HS-27A (cell line): ENCODE measurements at regions not wholly inside any gene's neighbourhood (a gene's known extent, or its start where the extent isn't known, plus 50 kb on each side); places are given as distances from the start of the nearest gene placed in this dataset.
"Not testable (repeated sequence)": the region's sequence is repeated elsewhere in the genome, so short reads cannot be mapped to it uniquely, and the experiment has no call there.

ENCODE experiments used
- DNase-seq: peaks from one replicate; pipeline ENCODE4 v3.0.0-alpha.2; 2012; ENCODE audit warnings: low read depth, missing footprints

DNA sequence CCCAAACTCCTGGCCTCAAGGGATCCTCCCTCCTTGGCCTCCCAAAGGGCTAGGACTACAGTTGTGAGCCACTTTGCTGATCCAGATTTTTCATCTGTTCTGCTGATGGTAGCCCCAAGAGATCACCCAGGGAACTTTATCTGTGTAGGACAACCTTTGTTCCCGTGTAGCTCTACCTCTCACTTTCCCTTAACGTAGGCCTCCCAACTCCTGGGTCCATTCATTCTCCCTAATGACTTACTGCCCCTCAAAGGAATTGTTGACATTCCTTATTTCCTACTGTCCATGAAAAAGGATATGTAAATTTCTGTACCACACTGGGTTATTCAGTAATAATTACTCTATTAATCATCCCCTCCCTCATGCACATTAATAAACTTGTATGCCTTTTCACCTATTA lies 51.0 kb upstream of the PHF24 start:
- no peak for DNase-seq

DNA sequence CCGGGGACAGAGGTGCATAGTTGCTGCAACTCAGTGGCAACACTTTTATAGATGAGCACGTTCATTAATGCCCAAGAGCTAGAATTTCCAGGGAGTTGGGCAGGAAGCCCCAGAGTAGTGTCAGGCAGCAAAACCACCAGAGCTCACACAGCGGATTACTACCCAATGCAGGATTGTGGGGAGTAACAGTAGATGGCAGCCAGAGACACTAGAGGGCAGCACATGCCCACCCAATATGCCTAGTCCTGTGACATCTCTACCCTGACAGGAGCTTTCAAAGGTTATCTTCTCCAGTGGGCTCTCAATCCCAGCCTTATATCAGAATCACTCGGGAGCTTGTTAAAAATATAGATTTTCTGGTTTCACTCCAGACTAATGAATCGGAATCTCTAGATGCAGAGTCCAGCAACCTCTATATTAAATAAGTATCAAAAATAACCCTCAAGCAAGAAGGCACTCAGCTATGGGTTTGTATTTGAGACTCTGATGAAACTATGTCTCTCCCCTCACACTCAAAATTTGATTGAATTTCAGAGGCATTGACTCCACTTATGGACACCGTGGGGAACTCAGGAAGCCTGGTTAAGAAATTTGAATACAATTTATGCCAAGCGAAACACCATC lies 58.4 kb upstream of the PHF24 start:
- peak; percentile 54 for DNase-seq

DNA sequence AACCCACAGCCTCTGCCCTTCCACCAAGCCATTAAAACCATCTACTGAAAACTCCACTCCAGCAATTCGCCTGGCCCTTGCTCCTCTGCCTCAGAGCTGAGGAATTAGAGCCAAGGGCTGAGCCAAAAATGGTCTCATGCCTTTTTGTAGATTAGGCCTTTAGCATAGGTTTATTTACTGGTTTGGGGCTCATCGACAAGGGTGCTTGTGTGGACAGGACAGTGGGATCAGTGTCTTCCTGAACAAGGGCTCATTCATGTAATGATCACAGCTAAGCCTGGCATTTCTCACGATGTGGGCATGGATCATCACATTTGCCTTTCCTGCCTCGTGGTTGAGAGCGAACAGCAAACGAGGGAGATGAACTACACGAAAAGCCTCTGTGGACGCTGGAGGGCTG lies 59.2 kb upstream of the PHF24 start:
- DNase-seq, result no peak

DNA sequence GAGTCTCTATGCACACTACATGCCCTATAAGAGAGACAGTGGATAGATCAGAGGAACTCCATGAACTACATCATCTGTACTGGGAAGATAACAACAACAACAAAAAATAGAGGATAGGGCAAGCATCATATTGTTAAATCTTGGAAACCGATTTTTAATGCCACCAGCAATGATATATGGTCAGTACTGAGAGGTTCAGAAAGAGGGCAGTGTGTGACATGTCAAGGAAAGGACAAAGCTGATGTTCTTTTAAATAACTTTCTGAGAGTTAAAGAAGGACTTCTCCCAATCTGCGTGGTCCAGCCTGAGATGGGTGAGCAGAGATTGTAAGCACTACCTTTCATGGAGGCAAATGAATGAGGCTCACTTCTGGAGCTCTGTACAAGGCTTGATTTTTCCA lies 62.0 kb upstream of the PHF24 start:
- DNase-seq, result no peak

DNA sequence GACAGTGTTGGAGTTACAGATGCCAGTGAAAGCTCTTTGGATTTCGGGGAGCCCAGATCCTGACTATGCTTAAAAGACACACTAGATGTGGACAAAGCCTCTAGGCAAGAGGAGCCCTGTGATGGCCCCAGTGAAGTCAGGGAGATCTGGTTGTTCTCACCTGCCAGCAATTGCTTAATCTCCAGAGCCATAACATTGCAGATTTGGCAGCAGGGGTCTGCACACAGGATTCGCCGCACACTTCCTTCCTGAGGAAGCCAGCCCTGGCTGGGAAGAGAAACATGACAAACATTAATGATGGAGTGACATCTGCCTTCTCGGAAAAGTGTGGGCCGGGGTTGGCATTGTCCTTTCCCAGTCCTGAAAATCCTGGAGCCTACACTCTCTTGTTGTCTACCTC lies 65.2 kb upstream of the PHF24 start:
- DNase-seq, result no peak

DNA sequence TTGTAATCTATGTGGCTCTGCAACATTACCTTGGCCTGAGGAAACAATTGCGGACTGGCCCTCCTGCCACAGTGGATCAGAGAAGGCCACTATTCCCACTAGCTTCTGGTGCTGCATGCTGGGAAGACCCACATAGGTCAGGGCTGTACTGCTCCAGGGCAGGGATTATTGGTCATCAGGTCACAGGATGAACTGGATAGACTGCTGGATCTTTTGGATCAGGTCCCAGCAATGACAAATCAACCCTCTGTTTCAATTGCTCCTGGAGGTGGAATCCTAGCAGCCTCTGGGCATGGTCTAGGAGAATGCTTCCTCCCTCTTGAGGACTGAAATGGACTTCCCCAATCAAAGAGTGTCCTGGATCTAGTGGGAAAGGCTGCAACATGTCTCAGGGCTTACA lies 66.7 kb upstream of the PHF24 start:
- DNase-seq, result no peak

DNA sequence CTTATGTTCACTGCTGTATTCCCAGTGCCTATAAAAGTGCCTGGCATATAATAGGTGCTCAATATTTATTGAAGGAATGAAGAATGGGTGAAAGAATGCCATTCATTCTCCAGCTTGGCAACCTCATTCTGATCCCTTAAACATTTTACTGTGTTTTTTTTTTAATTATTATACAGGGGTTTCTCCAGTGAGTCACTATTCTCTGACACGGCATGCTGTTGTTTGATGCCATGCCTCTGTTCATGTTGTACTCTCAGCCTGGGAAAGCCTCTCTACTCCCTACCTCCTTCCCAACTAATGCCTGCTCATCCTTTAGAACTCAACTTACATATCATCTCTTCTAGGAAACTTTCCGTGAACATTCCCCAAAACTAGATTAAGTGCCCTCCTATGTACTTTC lies 70.2 kb upstream of the PHF24 start:
- no peak for DNase-seq

DNA sequence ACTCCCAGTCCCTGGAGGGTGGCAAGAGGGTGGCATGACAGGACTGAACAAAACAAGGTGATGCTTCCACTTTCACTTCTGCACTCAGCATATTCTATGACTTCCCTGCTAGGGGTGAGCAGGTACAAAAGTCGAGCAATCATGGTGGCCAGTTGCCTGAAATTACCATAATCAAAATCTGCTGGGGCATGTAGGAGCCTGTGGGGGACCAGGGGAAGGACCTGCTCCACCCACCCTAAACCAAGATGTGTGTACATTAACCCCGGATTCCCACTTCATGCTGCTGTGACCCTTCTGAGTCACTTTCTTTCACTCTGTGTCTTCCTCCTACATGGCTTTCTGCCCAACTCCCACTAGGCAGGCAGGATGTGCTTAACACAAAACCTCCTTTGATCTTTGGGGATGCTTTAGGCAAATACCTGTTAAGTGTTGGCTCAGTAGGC lies 73.3 kb upstream of the PHF24 start:
- no peak for DNase-seq

DNA sequence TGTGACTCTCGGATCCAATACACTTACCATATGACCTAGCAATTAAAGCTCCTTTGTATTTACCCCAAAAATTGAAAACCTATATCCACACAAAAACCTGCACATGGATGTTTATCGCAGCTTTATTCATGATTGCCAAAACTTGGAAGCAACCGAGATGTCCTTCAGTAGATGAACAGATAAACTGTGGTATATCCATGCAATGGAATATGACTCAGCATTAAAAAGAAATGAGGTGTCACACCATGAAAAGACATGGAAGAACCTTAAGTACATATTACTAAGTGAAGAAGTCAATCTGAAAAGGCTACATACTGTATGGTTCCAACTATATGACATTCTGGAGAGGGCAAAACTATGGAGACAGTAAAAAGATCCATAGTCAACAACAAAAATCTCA lies 82.0 kb upstream of the PHF24 start:
- DNase-seq, result no peak

DNA sequence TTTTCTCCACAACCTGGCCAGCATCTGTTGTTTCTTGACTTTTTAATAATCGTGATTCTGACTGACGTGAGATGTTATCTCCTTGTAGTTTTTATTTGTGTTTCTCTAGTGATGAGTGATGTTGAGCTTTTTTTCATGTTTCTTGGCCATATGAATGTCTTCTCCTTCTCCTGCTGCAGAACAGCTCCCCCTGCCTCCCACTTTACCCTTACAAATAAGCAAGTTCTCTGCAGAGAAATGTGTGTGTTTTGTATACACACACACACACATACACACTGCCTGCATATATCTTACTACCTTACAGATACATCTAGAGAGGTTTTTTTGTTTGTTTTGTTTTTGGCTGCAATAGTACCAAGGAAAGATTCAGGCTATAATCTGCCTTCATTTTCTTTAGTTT lies 88.7 kb upstream of the PHF24 start:
- no peak for DNase-seq

DNA sequence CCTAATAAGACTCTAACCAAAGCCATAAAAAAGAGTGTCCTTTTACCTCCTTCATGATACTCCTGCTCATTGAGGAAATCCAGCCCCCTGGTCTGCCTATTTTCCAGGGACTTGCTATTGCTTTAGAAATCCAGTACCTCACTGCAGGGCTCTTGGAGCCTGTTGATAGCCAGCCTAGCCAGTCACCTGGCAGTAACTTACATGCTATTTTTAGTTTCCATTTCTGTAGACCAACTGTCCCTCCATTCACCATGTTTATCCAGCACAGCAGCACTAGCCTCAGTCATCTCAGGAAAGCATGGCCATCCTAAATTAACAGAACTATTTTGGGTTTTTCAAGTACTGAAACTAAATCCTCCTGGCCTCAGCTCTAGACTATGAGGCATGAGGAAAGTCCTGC lies 91.5 kb upstream of the PHF24 start:
- DNase-seq, result no peak

DNA sequence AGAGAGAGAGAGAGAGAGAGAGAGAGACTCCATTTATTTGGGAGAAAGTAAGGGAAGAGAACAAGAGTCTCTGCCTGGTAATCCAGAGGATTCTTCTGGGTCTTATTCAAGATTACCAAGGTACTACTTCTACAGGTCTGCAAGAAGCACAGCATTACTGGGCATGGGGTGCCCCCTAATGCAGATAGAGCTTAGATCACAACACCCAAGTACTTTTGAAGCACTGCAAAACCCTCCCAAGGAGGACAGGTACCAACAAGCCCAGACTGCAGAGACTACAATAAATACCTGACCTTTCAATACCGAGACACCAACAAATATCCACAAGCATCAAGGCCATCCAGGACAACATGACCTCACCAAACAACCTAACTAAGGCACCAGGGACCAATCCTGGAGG lies 94.7 kb upstream of the PHF24 start:
- no peak for DNase-seq

DNA sequence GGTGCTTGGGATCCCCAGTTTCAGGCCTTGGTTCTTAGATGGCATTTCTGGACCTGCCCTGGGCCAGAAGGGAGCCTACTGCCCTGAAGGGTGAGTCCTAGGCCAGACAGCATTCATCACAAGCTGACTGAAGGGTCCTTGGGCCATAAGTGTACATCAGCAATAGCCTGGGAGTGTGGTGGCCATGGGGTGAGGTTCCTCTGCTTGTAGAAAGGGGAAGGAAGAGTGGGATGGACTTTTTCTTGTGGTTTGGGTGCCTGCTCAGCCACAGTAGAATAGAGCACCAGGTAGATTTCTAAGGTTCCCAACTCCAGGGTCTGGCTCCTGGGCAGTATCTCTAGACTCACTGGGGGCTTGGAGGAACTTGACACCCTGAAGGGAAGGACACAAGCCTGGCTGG lies 95.2 kb upstream of the PHF24 start:
- DNase-seq, result no peak

DNA sequence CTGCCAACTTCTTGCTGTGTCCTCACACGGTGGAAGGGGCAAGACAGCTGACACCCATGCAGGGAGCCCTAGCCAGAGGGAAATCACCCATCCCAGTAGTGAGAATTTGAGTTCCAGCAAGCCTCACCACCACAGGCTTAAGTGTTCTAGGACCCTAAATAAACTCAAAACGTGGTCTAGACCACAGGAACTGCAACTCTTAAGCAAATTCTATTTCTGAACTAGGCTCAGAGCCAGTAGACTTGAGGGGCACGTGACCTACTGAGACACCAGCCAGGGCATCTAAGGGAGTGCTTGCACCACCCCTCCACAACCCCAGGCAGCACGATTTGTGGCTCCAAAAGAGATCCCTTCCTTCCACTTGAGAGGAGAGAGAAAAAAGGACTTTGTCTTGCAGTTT lies 96.0 kb upstream of the PHF24 start:
- DNase-seq, result no peak

DNA sequence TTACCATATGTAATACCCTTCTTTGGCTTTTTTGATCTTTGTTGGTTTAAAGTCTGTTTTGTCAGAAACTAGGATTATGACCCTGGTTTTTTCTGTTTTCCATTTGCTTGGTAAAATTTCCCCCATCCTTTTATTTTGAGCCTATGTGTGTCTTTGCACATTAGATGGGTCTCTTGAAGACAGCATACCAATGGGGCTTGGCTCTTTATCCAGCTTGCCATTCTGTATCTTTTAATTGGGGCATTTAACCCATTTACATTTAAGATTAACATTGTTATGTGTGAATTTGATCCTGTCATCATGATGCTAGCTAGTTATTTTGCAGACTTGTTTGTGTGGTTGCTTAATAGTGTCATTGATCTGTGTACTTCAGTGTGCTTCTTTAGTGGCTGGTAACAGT lies 103.1 kb upstream of the PHF24 start:
- DNase-seq, result not testable (repeated sequence)

DNA sequence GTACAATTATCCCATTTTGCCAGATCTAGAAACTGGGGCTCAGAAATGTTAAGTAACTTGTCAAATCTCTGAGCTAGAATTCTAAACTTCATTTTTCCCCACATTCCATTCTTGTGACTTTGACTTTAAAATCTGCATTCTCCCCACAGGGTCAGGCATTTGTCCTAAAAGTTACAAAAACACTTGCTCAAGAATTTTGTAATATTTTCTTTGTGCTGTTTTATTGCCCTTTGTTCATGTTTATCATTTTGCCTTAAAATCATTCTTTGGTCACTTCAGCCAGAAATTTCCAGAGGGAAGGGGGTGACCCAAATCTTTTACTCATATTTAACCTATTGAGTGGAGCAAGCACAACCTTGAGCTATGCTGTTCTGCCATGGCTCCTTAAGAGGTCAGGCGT lies 120.1 kb upstream of the CCL21 start:
- DNase-seq, result peak; percentile 9

DNA sequence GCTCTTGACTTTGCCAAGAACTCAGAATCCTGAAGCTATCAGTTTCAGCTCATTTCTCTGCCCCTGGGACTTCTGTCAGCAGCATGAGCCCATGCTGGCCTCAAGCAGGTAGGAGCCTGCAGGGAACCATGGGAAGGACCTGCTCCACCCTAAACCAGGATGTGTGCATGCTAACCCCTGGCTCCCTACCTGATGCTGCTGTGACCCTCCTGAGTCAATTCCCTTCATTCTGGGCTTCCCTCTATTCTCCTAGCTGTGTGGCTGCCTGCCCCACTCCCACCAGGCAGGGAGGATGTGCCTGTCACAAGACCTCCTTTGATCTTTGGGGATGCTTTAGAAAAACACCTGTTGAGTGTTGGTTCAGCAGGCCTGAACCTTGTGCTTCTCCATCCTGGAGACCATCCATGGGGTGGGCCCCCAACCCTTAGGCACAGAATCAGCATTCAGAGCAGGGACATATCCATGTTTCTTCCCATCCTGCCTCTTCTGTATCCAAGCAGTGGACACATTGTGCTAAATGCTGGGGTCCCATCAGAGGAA lies 117.1 kb upstream of the CCL21 start:
- DNase-seq, result no peak

DNA sequence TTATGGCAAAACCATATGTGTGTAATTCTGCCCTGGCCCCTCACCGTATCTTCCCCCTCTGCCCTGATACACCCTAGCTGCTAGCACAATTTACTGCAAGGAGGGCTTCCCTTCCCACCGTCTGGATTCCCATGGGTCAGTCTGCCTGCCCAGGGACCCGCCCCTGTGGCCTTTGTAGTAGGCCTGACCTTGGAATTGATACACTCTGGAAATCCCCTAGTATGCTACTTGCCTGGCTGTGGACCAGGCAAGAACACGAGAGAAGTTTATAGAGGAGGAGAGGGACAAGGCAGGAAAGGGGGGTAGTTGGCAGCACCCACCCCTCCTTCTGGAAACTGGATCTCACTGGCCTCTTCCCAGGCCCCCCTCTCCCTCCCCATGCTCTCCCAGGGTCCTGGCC lies 115.8 kb upstream of the CCL21 start:
- DNase-seq, result no peak

DNA sequence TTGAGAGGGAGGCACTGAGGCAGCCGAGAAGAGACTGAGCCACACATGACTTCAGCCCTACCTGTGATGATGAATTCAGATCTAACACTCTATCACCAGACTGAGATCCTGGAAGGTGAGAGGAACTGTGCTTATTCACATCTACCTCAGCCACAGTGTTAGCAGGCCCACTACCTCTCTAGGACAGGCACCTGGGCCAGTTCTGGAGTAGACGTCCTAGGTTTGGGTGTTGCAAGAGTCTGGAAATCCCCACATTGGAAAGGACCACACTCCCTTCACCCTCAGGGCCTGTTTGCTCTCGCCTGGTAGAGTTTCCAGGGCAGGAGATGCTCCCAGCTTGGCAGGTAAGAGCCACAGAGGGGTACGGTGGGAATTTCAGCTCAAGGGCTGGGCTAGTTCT lies 113.8 kb upstream of the CCL21 start:
- no peak for DNase-seq

DNA sequence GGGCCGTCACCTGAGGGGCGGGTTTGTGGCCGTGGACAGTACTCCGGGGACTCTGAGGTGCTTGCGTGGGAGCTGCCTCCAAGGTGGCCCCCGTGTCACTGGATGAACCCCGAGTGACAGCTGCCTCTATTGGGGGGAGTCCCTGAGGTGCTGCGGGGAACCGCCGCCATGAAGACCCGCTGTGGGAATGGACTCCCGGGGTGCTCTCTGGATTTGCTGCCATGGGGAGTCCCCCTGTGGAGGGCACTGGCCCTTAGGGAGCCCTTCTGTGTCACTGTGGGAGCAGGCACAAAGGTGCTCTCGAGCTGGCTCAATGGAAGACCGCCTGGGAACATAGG lies 100.2 kb upstream of the CCL21 start:
- no peak for DNase-seq

DNA sequence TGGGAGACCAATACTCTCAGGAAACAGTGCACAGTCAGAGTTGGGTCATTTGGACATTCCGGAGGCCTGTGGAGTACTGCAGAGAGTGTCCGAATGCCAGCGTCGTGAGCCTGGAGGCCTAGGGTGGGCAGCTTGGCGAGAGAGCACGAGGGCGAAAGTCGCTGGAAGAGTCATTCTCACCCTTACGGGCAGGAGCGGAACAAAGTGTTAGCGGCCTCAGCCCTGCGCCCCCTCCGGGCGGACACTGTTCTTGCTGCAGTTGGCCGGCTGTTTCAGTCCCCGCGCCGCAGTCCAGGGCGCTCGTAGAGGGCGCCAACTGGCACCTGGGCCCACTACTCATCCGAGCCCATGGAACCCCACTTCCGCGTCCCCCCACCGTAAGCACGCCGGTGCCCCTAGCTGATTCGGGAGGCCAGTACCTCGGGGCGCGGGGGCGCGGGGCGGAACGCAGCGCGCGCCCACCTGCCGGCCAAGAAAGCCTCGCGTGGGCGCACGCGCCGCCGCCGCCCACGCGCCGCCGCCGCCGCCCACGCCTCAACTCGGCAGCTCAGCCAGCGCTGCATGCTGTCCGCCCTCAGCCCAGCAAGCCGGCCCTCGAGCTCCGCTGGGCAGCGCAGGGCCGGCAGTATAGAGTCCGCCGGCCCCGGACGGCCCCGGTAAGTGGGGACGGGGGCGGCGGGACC lies 99.7 kb upstream of the CCL21 start:
- no peak for DNase-seq

DNA sequence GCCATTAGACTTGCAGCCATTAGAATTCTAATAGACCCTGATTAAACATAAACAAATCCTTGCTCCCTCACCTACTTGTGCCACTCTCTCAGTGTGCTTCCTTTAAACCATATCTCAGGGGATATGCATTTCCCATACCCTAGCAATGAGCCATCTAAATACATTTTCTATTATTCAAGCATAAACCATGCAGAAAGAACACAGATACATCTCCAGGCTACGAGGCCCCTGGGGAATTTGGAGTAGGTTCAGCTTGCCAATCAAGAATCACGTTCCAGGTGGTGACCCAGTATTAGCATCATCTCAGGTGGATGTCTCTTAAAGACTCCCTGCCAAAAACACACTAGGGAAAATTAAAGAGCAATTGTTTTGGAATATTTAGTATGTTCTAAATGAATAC lies 93.0 kb upstream of the CCL21 start:
- no peak for DNase-seq

DNA sequence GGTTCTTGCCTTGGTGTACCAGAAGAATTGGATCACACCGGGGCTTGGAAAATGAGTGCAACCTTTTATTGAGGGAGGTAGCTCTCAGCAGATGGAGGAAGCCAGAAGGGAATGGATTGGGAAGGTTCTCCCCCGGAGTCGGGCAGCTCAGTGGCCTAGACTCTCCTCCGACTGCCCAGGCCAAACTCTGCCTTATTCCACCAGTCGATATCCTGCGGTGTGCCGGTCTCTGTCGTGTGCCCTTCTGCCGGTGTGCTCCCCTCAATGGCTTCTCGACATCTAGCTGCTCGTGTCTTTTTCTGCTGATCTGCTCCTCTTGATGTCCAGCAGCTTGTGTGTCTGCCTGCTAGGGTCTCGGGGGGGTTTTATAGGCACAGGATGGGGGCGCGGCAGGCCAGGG lies 87.4 kb upstream of the CCL21 start:
- no peak for DNase-seq

DNA sequence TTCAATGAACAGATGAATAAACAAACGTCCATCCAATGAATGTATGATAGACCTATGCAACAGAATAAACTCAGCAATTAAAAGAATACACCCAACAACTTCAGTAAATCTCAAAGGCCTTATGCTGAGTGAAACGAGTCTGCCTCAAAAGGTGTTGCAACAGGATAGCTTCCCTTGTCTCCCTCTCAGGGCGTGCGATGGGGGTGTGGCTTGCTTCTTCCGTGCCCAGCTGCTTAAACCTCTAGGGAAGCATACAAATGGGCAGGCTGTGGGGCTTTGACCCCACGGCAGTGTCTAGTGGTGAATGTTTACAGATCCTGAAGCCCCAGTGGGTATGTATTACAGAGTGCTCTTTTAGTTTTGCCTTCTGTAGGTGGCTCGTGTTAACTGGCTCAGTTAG lies 87.0 kb upstream of the CCL21 start:
- DNase-seq, result no peak
